ENCODE measurements at regions not wholly inside any gene's neighbourhood (a gene's known extent, or its start where the extent isn't known, plus 50 kb on each side); places are given as distances from the start of the nearest gene placed in this dataset.

- TF ChIP-seq CTCF (IDR thresholded peaks at IDR 0.05) = no peak
- Mint-ChIP-seq H3K27me3 (no peaks in the 10 kb centered on the region), H3K27ac (peak overlapping the region; percentile 92), H3K4me1 (ENCODE audit: low read depth) (peaks cover 79% of the 10 kb centered on the region), H3K36me3 (ENCODE audit: low read depth) (peaks cover 64% of the 10 kb centered on the region), H3K9me3 (no peaks in the 10 kb centered on the region), H3K4me3 (peak overlapping the region; percentile 27)
- H3K4me1 ChIP-seq (ENCODE audit: insufficient read depth, low read length) = peaks cover 53% of the 10 kb centered on the region
- intact Hi-C loops (cut with DNase I, micrococcal nuclease) = no loop called here
- no peak overlapping the region for H3K27ac ChIP-seq (ENCODE audit: low read depth in 1 of 2, low read length in 2 of 2)
- H3K9me3 ChIP-seq (ENCODE audit: control insufficient read depth in 1 of 2, insufficient read depth in 1 of 2, low read length in 2 of 2) = no peaks in the 10 kb centered on the region
- ChIA-PET CTCF (interaction anchor here (7.6 kb wide), 1 partner anchor 12 kb away, joined by 50 read pairs; no protein-coding TSS in a partner anchor), POLR2A (interaction anchor here (1.2 kb wide), 1 partner anchor 124 kb away, joined by 3 read pairs; no protein-coding TSS in a partner anchor)
- no peak for ATAC-seq (ENCODE audit: poor library complexity)
- peaks cover 39% of the 10 kb centered on the region for H3K36me3 ChIP-seq (ENCODE audit: insufficient read depth, low read length)
- no peaks in the 10 kb centered on the region for H3K27me3 ChIP-seq (ENCODE audit: control insufficient read depth in 1 of 2, insufficient read depth in 2 of 2, low read length in 2 of 2)
- H3K4me3 ChIP-seq (ENCODE audit: low read length) = no peak overlapping the region
- no peak for DNase-seq
These were observed 174.5 kb upstream of the KLF14 start for GRCh38 chr7:130908345-130909160.

GRCh38 chr7:130909161-130909836 lies 175.3 kb upstream of the KLF14 start:
- Mint-ChIP-seq H3K27ac (peak overlapping the region; percentile 92), H3K4me3 (peak overlapping the region; percentile 43), H3K9me3 (no peaks in the 10 kb centered on the region), H3K27me3 (no peaks in the 10 kb centered on the region), H3K36me3 (ENCODE audit: low read depth) (peaks cover 59% of the 10 kb centered on the region), H3K4me1 (ENCODE audit: low read depth) (peaks cover 79% of the 10 kb centered on the region)
- CTCF ChIA-PET = interaction anchor here (1.0 to 7.6 kb wide), 2 partner anchors 13 to 22 kb away, joined by 3 to 50 read pairs; no protein-coding TSS in a partner anchor
- H3K4me1 ChIP-seq (ENCODE audit: insufficient read depth, low read length) = peaks cover 56% of the 10 kb centered on the region
- H3K9me3 ChIP-seq (ENCODE audit: control insufficient read depth in 1 of 2, insufficient read depth in 1 of 2, low read length in 2 of 2) = no peaks in the 10 kb centered on the region
- DNase-seq (peak in 1 of 14 experiments; percentile 31), ATAC-seq (ENCODE audit: poor library complexity) (no peak)
- H3K36me3 ChIP-seq (ENCODE audit: insufficient read depth, low read length) = peaks cover 35% of the 10 kb centered on the region
- no peak for TF ChIP-seq CTCF (IDR thresholded peaks at IDR 0.05)
- POLR2A ChIA-PET = interaction anchor here (1.2 kb wide), 2 partner anchors 12 to 124 kb away, joined by 3 read pairs; no protein-coding TSS in a partner anchor
- no peaks in the 10 kb centered on the region for H3K27me3 ChIP-seq (ENCODE audit: control insufficient read depth in 1 of 2, insufficient read depth in 2 of 2, low read length in 2 of 2)
- H3K4me3 ChIP-seq (ENCODE audit: low read length) = no peak overlapping the region
- intact Hi-C loops (cut with DNase I, micrococcal nuclease) = no loop called here
- no peak overlapping the region for H3K27ac ChIP-seq (ENCODE audit: low read depth in 1 of 2, low read length in 2 of 2)

GRCh38 chr7:130909881-130910672 lies 176.1 kb upstream of the KLF14 start:
- H3K4me1 Mint-ChIP-seq (ENCODE audit: low read depth) = peaks cover 79% of the 10 kb centered on the region
- no peaks in the 10 kb centered on the region for H3K27me3 ChIP-seq (ENCODE audit: control insufficient read depth in 1 of 2, insufficient read depth in 2 of 2, low read length in 2 of 2)
- ChIA-PET CTCF (interaction anchor here (1.0 to 7.6 kb wide), 3 partner anchors 13 to 29 kb away, joined by 3 to 50 read pairs (median 3); no protein-coding TSS in a partner anchor), POLR2A (interaction anchor here (1.2 kb wide), 1 partner anchor 13 kb away, joined by 3 read pairs; no protein-coding TSS in a partner anchor)
- H3K27ac ChIP-seq (ENCODE audit: low read depth in 1 of 2, low read length in 2 of 2) = no peak overlapping the region
- intact Hi-C loops (cut with DNase I, micrococcal nuclease) = loop anchor here in 1 of 2 experiments (5.0 kb wide), 1 partner anchor 132 kb away; no protein-coding TSS in a partner anchor
- no peak overlapping the region for H3K4me3 ChIP-seq (ENCODE audit: low read length)
- peaks cover 56% of the 10 kb centered on the region for H3K4me1 ChIP-seq (ENCODE audit: insufficient read depth, low read length)
- no peak for TF ChIP-seq CTCF (IDR thresholded peaks at IDR 0.05)
- no peaks in the 10 kb centered on the region for H3K9me3 ChIP-seq (ENCODE audit: control insufficient read depth in 1 of 2, insufficient read depth in 1 of 2, low read length in 2 of 2)
- peaks cover 52% of the 10 kb centered on the region for H3K36me3 Mint-ChIP-seq (ENCODE audit: low read depth)
- DNase-seq (no peak), ATAC-seq (ENCODE audit: poor library complexity) (no peak)
- peaks cover 27% of the 10 kb centered on the region for H3K36me3 ChIP-seq (ENCODE audit: insufficient read depth, low read length)
- H3K9me3 Mint-ChIP-seq = no peaks in the 10 kb centered on the region
- H3K27ac Mint-ChIP-seq = peak overlapping the region; percentile 92
- H3K27me3 Mint-ChIP-seq = no peaks in the 10 kb centered on the region
- H3K4me3 Mint-ChIP-seq = peak overlapping the region; percentile 74
